PC-9 (cell line): ENCODE measurements at regions not wholly inside any gene's neighbourhood (a gene's known extent, or its start where the extent isn't known, plus 50 kb on each side); places are given as distances from the start of the nearest gene placed in this dataset.

Source experiments
- BruUV-seq: library from RNA; stranded (reverse); fragments of 400-500 nt; replicated peaks from 2 replicates; lab custom pipeline; 2021; lab: Mats Ljungman, UMichigan
- CTCF ChIA-PET: fragments of 300-600 bp; sonication (Branson Sonifier 250); formaldehyde crosslinking; loops from one replicate; lab custom pipeline; 2022; ENCODE audit warnings: antibody characterized with exemption; lab: Charles Lee
- POLR2A ChIA-PET: fragments of 300-600 bp; sonication (Branson Sonifier 250); formaldehyde crosslinking; loops from one replicate; lab custom pipeline; 2022; ENCODE audit warnings: antibody characterized with exemption; ENCODE audit not compliant: unreplicated experiment; lab: Charles Lee
- DNase-seq, 2 experiments: peaks; one replicate each; pipeline versions ENCODE4 v3.0.0 to v3.0.0-alpha.2; 2015 to 2022; ENCODE audit warnings: mixed read lengths in 1 of 2
- H2AFZ ChIP-seq: fragments of 200-600 bp; sonication (generic); 2 replicates; pipeline ENCODE4 v1.8.1; 2017; ENCODE audit warnings: antibody characterized with exemption
- H3F3A ChIP-seq: fragments of 200-600 bp; sonication (generic); 2 replicates; pipeline ENCODE4 v1.8.1; 2017; ENCODE audit warnings: antibody characterized with exemption, mild to moderate bottlenecking, low read depth; ENCODE audit not compliant: insufficient read depth
- H3K27ac ChIP-seq: fragments of 200-600 bp; sonication (generic); 2 replicates; pipeline ENCODE4 v1.6.1; 2016; ENCODE audit warnings: mixed run types
- H3K27me3 ChIP-seq: fragments of 200-600 bp; sonication (generic); 2 replicates; pipeline ENCODE4 v1.6.1; 2016; ENCODE audit warnings: low read depth, mixed run types; ENCODE audit not compliant: insufficient read depth
- H3K36me3 ChIP-seq: fragments of 200-600 bp; sonication (generic); 2 replicates; pipeline ENCODE4 v1.6.1; 2016; ENCODE audit warnings: low read depth, mixed run types
- H3K4me1 ChIP-seq: fragments of 200-600 bp; sonication (generic); replicated peaks from 2 replicates; pipeline ENCODE4 v1.6.1; 2016; ENCODE audit warnings: mixed run types; ENCODE audit not compliant: insufficient read depth
- H3K4me2 ChIP-seq: fragments of 200-600 bp; sonication (generic); 2 replicates; pipeline ENCODE4 v1.6.1; 2017; ENCODE audit warnings: mixed run types
- H3K4me3 ChIP-seq: fragments of 200-600 bp; sonication (generic); 2 replicates; pipeline ENCODE4 v1.6.1; 2016; ENCODE audit warnings: mixed run types
- H3K79me2 ChIP-seq: fragments of 200-600 bp; sonication (generic); 2 replicates; pipeline ENCODE4 v1.6.1; 2017; ENCODE audit warnings: low read depth, mixed run types
- H3K9me2 ChIP-seq: fragments of 200-600 bp; sonication (generic); 2 replicates; pipeline ENCODE4 v1.8.1; 2017; ENCODE audit warnings: mild to moderate bottlenecking; ENCODE audit not compliant: insufficient read depth
- H3K9me3 ChIP-seq: fragments of 200-600 bp; sonication (generic); 2 replicates; pipeline ENCODE4 v1.8.1; 2016; ENCODE audit warnings: low read depth; ENCODE audit not compliant: insufficient read depth
- H4K20me1 ChIP-seq: fragments of 200-600 bp; sonication (generic); 2 replicates; pipeline ENCODE4 v1.8.1; 2017; ENCODE audit not compliant: insufficient read depth
- EZH2 ChIP-seq: fragments of 200-600 bp; sonication (generic); IDR thresholded peaks from 2 replicates; pipeline ENCODE4 v1.8.0; 2017; ENCODE audit warnings: antibody characterized with exemption, low read depth
- intact Hi-C: fragments of 100-400 bp; cut with micrococcal nuclease; formaldehyde crosslinking; loops from one replicate; pipeline ENCODE4 v1.10.0; 2022; ENCODE audit not compliant: unreplicated experiment
- TF ChIP-seq, protein P1 (sequence below): fragments of 200-600 bp; sonication (generic); conservative IDR thresholded peaks from 2 replicates; pipeline ENCODE4 v1.6.1; 2017; ENCODE audit warnings: mixed run types, antibody characterized with exemption, mild to moderate bottlenecking, moderate library complexity

DNA sequence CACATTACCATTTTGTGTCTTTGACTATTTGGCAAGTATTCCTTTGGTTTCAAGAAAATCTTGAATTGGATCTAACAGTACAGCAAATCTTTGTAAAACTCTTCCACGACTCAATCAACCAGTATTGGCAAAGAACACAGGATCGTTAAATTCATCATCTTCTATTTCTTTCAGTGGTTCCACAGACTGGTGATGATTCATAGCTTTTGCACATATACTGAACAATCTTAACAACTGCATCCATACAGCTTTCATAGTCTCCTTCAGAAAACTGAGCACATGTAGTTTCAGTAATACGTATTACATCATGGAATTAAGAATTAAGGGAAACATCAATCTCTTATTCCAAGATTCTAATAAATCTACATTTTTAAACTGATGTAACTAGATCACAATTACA is 91.6 kb upstream of the LIPC start:
- no peak for DNase-seq
- no peak overlapping the region for H2AFZ ChIP-seq
- no peak overlapping the region for H3K4me2 ChIP-seq
- no peaks in the 10 kb centered on the region; the same call in 1 of the 2 replicates for H3F3A ChIP-seq
- H3K9me3 ChIP-seq, result no peaks in the 10 kb centered on the region
- BruUV-seq, result no TSS peak
- H3K79me2 ChIP-seq, result no peaks in the 10 kb centered on the region
- H3K27ac ChIP-seq, result no peak overlapping the region
- TF ChIP-seq EZH2, result no peak
- TF ChIP-seq, protein P1, sequence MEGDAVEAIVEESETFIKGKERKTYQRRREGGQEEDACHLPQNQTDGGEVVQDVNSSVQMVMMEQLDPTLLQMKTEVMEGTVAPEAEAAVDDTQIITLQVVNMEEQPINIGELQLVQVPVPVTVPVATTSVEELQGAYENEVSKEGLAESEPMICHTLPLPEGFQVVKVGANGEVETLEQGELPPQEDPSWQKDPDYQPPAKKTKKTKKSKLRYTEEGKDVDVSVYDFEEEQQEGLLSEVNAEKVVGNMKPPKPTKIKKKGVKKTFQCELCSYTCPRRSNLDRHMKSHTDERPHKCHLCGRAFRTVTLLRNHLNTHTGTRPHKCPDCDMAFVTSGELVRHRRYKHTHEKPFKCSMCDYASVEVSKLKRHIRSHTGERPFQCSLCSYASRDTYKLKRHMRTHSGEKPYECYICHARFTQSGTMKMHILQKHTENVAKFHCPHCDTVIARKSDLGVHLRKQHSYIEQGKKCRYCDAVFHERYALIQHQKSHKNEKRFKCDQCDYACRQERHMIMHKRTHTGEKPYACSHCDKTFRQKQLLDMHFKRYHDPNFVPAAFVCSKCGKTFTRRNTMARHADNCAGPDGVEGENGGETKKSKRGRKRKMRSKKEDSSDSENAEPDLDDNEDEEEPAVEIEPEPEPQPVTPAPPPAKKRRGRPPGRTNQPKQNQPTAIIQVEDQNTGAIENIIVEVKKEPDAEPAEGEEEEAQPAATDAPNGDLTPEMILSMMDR, result no peak
- no peaks in the 10 kb centered on the region for H3K9me2 ChIP-seq
- CTCF ChIA-PET, result no interaction called here
- no peak overlapping the region for H3K4me3 ChIP-seq
- no peaks in the 10 kb centered on the region for H3K36me3 ChIP-seq
- intact Hi-C loops, result no loop called here
- no peaks in the 10 kb centered on the region for H4K20me1 ChIP-seq
- H3K4me1 ChIP-seq, result peaks cover 7% of the 10 kb centered on the region; the same call in 1 of the 2 replicates
- H3K27me3 ChIP-seq, result no peaks in the 10 kb centered on the region
- POLR2A ChIA-PET, result interaction anchor here (0.7 kb wide), 1 partner anchor 183 kb away, joined by 5 read pairs; no protein-coding TSS in a partner anchor

DNA sequence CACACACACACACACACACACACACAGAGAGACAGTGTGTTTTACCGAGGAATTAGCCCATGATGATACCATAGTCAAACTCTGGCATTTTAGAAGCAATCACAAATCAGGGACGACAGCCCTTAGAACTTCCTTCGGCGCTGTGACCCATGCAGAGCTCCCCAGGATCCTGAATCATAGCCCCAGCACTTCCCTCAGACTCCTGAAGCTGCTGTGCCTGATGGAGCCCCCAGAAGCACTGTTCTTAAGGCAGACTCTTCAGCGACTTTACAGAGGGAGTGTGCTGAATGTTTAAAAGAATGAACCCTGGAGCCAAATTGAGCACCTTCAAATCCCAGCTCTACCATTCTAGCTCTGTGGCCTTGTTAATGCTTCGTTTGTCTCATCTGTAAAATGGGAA is 89.3 kb upstream of the LIPC start:
- no peaks in the 10 kb centered on the region for H3K9me2 ChIP-seq
- DNase-seq, result no peak
- peaks cover 13% of the 10 kb centered on the region for H3K4me1 ChIP-seq
- no peak overlapping the region for H3K27ac ChIP-seq
- ChIA-PET CTCF (no interaction called here), POLR2A (no interaction called here)
- H3K9me3 ChIP-seq, result no peaks in the 10 kb centered on the region
- TF ChIP-seq, protein P1, result no peak
- TF ChIP-seq EZH2, result no peak
- intact Hi-C loops, result no loop called here
- no peaks in the 10 kb centered on the region for H3K36me3 ChIP-seq
- H3K79me2 ChIP-seq, result no peaks in the 10 kb centered on the region
- H3F3A ChIP-seq, result peaks cover 11% of the 10 kb centered on the region; the same call in 1 of the 2 replicates
- no peaks in the 10 kb centered on the region for H4K20me1 ChIP-seq
- no TSS peak for BruUV-seq
- H2AFZ ChIP-seq, result no peak overlapping the region
- H3K4me3 ChIP-seq, result no peak overlapping the region
- H3K27me3 ChIP-seq, result no peaks in the 10 kb centered on the region
- H3K4me2 ChIP-seq, result no peak overlapping the region

DNA sequence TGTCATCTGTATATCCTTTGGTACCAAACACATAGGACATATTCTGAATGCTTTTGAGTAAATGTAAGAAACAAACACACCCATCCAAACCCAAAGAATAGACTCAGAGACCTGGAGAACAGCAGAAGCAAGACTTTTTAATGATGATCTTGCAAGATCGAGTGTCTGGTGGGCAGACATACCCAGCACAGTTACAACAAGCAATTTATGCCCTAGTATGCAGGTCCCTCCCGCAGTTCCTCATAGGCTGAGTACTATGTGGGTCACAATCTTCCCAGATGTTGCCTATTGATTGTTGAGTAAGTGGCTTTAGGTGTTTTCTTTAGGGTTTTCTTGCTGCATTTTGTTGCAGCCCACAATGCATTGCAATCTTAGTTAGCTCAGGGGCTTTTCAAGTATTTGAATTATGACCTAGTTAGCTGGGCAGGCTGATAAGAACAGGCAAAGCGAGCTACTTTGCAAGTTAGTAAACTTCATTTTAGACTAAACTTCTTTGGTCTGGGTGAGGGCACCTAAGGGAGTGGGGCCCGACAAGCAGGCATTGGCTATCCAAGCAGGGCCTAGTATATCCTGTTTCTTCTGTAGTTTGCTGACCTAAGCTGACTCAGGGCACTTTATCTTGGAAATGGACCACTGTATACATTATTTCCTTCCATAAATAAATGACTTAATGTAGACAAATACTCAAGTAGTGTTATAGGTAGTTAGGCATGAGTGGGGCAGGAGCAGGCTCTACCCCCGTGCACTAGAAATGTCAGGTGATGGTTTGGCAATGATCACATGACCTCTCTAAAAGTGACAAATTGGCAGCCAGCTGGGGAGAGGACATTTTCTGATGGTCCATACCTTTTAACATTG is 87.3 kb upstream of the LIPC start:
- POLR2A ChIA-PET, result no interaction called here
- Histone ChIP-seq H3K79me2 (no peaks in the 10 kb centered on the region), H3K4me2 (no peak overlapping the region), H3F3A (peaks cover 16% of the 10 kb centered on the region; the same call in 1 of the 2 replicates), H3K27me3 (no peaks in the 10 kb centered on the region), H2AFZ (no peak overlapping the region), H3K4me3 (no peak overlapping the region), H3K4me1 (peaks cover 23% of the 10 kb centered on the region), H3K27ac (no peak overlapping the region), H3K36me3 (no peaks in the 10 kb centered on the region), H3K9me3 (no peaks in the 10 kb centered on the region), H4K20me1 (no peaks in the 10 kb centered on the region), H3K9me2 (no peaks in the 10 kb centered on the region)
- intact Hi-C loops, result loop anchor here (5.0 kb wide), 2 partner anchors 117 to 523 kb away; no protein-coding TSS in a partner anchor
- no TSS peak for BruUV-seq
- no peak for DNase-seq
- TF ChIP-seq EZH2, result no peak
- TF ChIP-seq, protein P1, result no peak
- CTCF ChIA-PET, result no interaction called here
